G401 (cell line): ENCODE measurements at regions not wholly inside any gene's neighbourhood (a gene's known extent, or its start where the extent isn't known, plus 50 kb on each side); places are given as distances from the start of the nearest gene placed in this dataset.
"Not testable (repeated sequence)": the region's sequence is repeated elsewhere in the genome, so short reads cannot be mapped to it uniquely, and the experiment has no call there.

ENCODE experiments used
- DNase-seq: peaks from one replicate; pipeline ENCODE4 v3.0.0-alpha.2; 2015; ENCODE audit warnings: low spot score
- in situ Hi-C: cut with HindIII; loops from 2 replicates; pipeline ENCODE4 v1.10.0; 2016; ENCODE audit warnings: low sequenced_read_pairs, mixed read lengths

GRCh38 chr13:37479916-37480315 is 118.7 kb downstream of the POSTN start:
- no peak for DNase-seq
- in situ Hi-C loops = no loop called here

GRCh38 chr13:37476874-37477273 is 121.7 kb downstream of the POSTN start:
- in situ Hi-C loops = no loop called here
- DNase-seq = no peak

- in situ Hi-C loops = no loop called here
- DNase-seq = no peak
Observed at GRCh38 chr13:37475966-37476365, 122.6 kb downstream of the POSTN start.

GRCh38 chr13:37475151-37475550 is 123.4 kb downstream of the POSTN start:
- in situ Hi-C loops = no loop called here
- no peak for DNase-seq

- DNase-seq = no peak
- in situ Hi-C loops = no loop called here
Observed at GRCh38 chr13:37473035-37473434, 125.5 kb downstream of the POSTN start.

GRCh38 chr13:37472266-37472665 is 126.3 kb downstream of the POSTN start:
- DNase-seq, in situ Hi-C loops: not testable (repeated sequence)

GRCh38 chr13:37460166-37460565 is 138.4 kb downstream of the POSTN start:
- DNase-seq = no peak
- in situ Hi-C loops = no loop called here

- DNase-seq = no peak
- in situ Hi-C loops = no loop called here
Observed at GRCh38 chr13:37457612-37458011, 141.0 kb downstream of the POSTN start.

- DNase-seq = no peak
Observed at GRCh38 chr13:37456506-37456905, 142.1 kb downstream of the POSTN start.

GRCh38 chr13:37456041-37456440 is 142.5 kb downstream of the POSTN start:
- no peak for DNase-seq
- in situ Hi-C loops = no loop called here

More at GRCh38 chr13:37456506-37456905, 142.1 kb downstream of the POSTN start:
- in situ Hi-C loops = no loop called here

GRCh38 chr13:37453246-37453645 is 145.3 kb downstream of the POSTN start:
- no peak for DNase-seq
- in situ Hi-C loops = no loop called here

- no peak for DNase-seq
- in situ Hi-C loops = no loop called here
Observed at GRCh38 chr13:37450276-37450675, 148.3 kb downstream of the POSTN start.

GRCh38 chr13:37448153-37448552 is 150.4 kb downstream of the POSTN start:
- DNase-seq = no peak
- in situ Hi-C loops = no loop called here

- in situ Hi-C loops = no loop called here
- DNase-seq = no peak
Observed at GRCh38 chr13:37446503-37446902, 152.1 kb downstream of the POSTN start.

GRCh38 chr13:37443538-37443937 is 155.0 kb downstream of the POSTN start:
- DNase-seq = no peak
- in situ Hi-C loops = no loop called here

GRCh38 chr13:37442996-37443395 is 155.6 kb downstream of the POSTN start:
- DNase-seq = no peak
- in situ Hi-C loops = no loop called here

- DNase-seq = no peak
- in situ Hi-C loops = no loop called here
Observed at GRCh38 chr13:37435881-37436280, 162.7 kb downstream of the POSTN start.

GRCh38 chr13:37433086-37433485 is 165.5 kb downstream of the POSTN start:
- no peak for DNase-seq
- in situ Hi-C loops = no loop called here

GRCh38 chr13:37429976-37430375 is 168.6 kb downstream of the POSTN start:
- in situ Hi-C loops = no loop called here
- DNase-seq = no peak

GRCh38 chr13:37427843-37428494 is 170.6 kb downstream of the POSTN start:
- in situ Hi-C loops = no loop called here
- DNase-seq = no peak

GRCh38 chr13:37418490-37418889 is 180.1 kb downstream of the POSTN start:
- in situ Hi-C loops = no loop called here
- no peak for DNase-seq

GRCh38 chr13:37417060-37417441 is 181.5 kb downstream of the POSTN start:
- DNase-seq = no peak
- in situ Hi-C loops = no loop called here
